ENCODE measurements at regions not wholly inside any gene's neighbourhood (a gene's known extent, or its start where the extent isn't known, plus 50 kb on each side); places are given as distances from the start of the nearest gene placed in this dataset.

GRCh38 chr5:116883875-116884274, 309.3 kb upstream of the SEMA6A start (continued):
- TF ChIP-seq, protein P1, sequence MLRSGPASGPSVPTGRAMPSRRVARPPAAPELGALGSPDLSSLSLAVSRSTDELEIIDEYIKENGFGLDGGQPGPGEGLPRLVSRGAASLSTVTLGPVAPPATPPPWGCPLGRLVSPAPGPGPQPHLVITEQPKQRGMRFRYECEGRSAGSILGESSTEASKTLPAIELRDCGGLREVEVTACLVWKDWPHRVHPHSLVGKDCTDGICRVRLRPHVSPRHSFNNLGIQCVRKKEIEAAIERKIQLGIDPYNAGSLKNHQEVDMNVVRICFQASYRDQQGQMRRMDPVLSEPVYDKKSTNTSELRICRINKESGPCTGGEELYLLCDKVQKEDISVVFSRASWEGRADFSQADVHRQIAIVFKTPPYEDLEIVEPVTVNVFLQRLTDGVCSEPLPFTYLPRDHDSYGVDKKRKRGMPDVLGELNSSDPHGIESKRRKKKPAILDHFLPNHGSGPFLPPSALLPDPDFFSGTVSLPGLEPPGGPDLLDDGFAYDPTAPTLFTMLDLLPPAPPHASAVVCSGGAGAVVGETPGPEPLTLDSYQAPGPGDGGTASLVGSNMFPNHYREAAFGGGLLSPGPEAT (IDR thresholded peaks at IDR 0.05; ENCODE audit: low read depth), result peak; percentile 94
- TF ChIP-seq ATF2 (IDR thresholded peaks at IDR 0.05; ENCODE audit: low read length) (no peak; the same call in 1 of the 2 replicates), ZBED1 (IDR thresholded peaks at IDR 0.05; ENCODE audit: borderline replicate concordance) (no peak), GATAD2B (conservative IDR thresholded peaks at IDR 0.05; ENCODE audit: low read depth) (0 out of 2 replicates have a peak, but pooled peaks have one; percentile 25), IRF4 (IDR thresholded peaks at IDR 0.05; ENCODE audit: low read depth, low read length) (no peak), ZNF622 (IDR thresholded peaks at IDR 0.05) (no peak), TCF7 (IDR thresholded peaks at IDR 0.05; ENCODE audit: borderline replicate concordance) (no peak), ZNF24 (IDR thresholded peaks at IDR 0.05) (no peak; the same call in 1 of the 2 replicates), ESRRA (IDR thresholded peaks at IDR 0.05; ENCODE audit: low read length) (no peak), CBX5 (IDR thresholded peaks at IDR 0.05; ENCODE audit: low read depth) (0 out of 2 replicates have a peak, but pooled peaks have one; percentile 36), ATF3 (IDR thresholded peaks at IDR 0.05; ENCODE audit: borderline replicate concordance, extremely low read depth, low read depth, low read length) (no peak), EP300 (IDR thresholded peaks at IDR 0.05; ENCODE audit: borderline replicate concordance in 1 of 2, control insufficient read depth in 1 of 2, low read depth in 2 of 2, low read length in 2 of 2) (peak; percentile 14 to 33; a peak in 2 of 4 replicates), BCL11A (IDR thresholded peaks at IDR 0.05; ENCODE audit: low read depth, low read length) (0 out of 2 replicates have a peak, but pooled peaks have one; percentile 32), CHD1 (IDR thresholded peaks at IDR 0.05; ENCODE audit: low read depth, low read length) (no peak), CHD2 (IDR thresholded peaks at IDR 0.05; ENCODE audit: borderline replicate concordance, low read depth, low read length) (no peak), IKZF2 (IDR thresholded peaks at IDR 0.05) (peak; percentile 78 to 81; a peak in 3 of 4 replicates), REST (IDR thresholded peaks at IDR 0.05; ENCODE audit: low read depth, low read length) (no peak), ZBTB40 (IDR thresholded peaks at IDR 0.05; ENCODE audit: borderline replicate concordance) (no peak)
- TF ChIP-seq, protein P2, sequence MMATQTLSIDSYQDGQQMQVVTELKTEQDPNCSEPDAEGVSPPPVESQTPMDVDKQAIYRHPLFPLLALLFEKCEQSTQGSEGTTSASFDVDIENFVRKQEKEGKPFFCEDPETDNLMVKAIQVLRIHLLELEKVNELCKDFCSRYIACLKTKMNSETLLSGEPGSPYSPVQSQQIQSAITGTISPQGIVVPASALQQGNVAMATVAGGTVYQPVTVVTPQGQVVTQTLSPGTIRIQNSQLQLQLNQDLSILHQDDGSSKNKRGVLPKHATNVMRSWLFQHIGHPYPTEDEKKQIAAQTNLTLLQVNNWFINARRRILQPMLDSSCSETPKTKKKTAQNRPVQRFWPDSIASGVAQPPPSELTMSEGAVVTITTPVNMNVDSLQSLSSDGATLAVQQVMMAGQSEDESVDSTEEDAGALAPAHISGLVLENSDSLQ (IDR thresholded peaks at IDR 0.05), result no peak

Data from GM12878 (cell line).